Smooth muscle cell (in vitro differentiated cells): ENCODE measurements at regions not wholly inside any gene's neighbourhood (a gene's known extent, or its start where the extent isn't known, plus 50 kb on each side); places are given as distances from the start of the nearest gene placed in this dataset.

Experiments
- DNase-seq: peaks from one replicate; lab custom pipeline; 2025; ENCODE audit not compliant: unreplicated experiment; lab: John Stamatoyannopoulos, UW
- H2AFZ ChIP-seq: fragments of 200-600 bp; sonication (generic); 2 replicates; pipeline ENCODE4 v1.6.0; 2016; ENCODE audit warnings: antibody characterized with exemption, low read depth, mild to moderate bottlenecking
- H3F3A ChIP-seq: fragments of 200-600 bp; sonication (generic); 2 replicates; pipeline ENCODE4 v1.6.0; 2017; ENCODE audit warnings: antibody characterized with exemption, low read depth
- H3K27ac ChIP-seq: fragments of 200-600 bp; sonication (generic); 2 replicates; pipeline ENCODE4 v1.5.1; 2016; ENCODE audit warnings: low read depth, mild to moderate bottlenecking
- H3K27me3 ChIP-seq: fragments of 200-600 bp; sonication (generic); 2 replicates; pipeline ENCODE4 v1.6.1; 2016; ENCODE audit warnings: low read depth, mild to moderate bottlenecking
- H3K36me3 ChIP-seq: fragments of 200-600 bp; sonication (generic); 2 replicates; pipeline ENCODE4 v1.5.1; 2016; ENCODE audit warnings: low read depth
- H3K4me1 ChIP-seq: fragments of 200-600 bp; sonication (generic); 2 replicates; pipeline ENCODE4 v1.5.1; 2016; ENCODE audit warnings: low read depth
- H3K4me2 ChIP-seq: fragments of 200-600 bp; sonication (generic); 2 replicates; pipeline ENCODE4 v1.6.0; 2016; ENCODE audit warnings: mild to moderate bottlenecking
- H3K4me3 ChIP-seq: fragments of 200-600 bp; sonication (generic); 2 replicates; pipeline ENCODE4 v1.5.1; 2016; ENCODE audit warnings: mild to moderate bottlenecking
- H3K79me2 ChIP-seq: fragments of 200-600 bp; sonication (generic); 2 replicates; pipeline ENCODE4 v1.6.0; 2016; ENCODE audit warnings: low read depth, mild to moderate bottlenecking
- H3K9ac ChIP-seq: fragments of 200-600 bp; sonication (generic); 2 replicates; pipeline ENCODE4 v1.6.0; 2016; ENCODE audit warnings: low read depth
- H3K9me3 ChIP-seq: fragments of 200-600 bp; sonication (generic); replicated peaks from 2 replicates; pipeline ENCODE4 v1.5.1; 2016; ENCODE audit warnings: low read depth
- H4K20me1 ChIP-seq: fragments of 200-600 bp; sonication (generic); 2 replicates; pipeline ENCODE4 v1.6.0; 2016; ENCODE audit warnings: low read depth
- WGBS: methylation state at CpG from one replicate; pipeline ENCODE4 v1.1.7; 2016; ENCODE audit warnings: low lambda C conversion rate; 5-methylcytosine and 5-hydroxymethylcytosine counted together
- TF ChIP-seq, protein P1 (sequence below): fragments of 200-600 bp; sonication (generic); IDR thresholded peaks from 2 replicates; pipeline ENCODE4 v1.5.1; 2017; ENCODE audit warnings: borderline replicate concordance, mild to moderate bottlenecking, antibody characterized with exemption; ENCODE audit not compliant: insufficient read depth, poor library complexity, severe bottlenecking

DNA sequence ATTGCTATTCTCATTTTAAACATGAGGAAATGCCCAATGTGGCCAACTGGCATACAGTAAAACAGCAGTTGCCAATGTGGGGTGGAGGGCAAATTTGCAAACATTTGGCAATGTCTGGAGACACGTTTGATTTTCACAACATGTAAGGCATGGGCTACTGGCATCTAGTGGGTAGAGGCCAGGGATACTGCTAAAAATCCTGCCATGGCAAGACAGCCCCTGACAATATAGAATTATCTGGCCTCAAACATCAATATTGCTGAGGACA is 168.6 kb downstream of the KCNE4 start:
- Histone ChIP-seq H3K9ac (no peak overlapping the region), H3K4me3 (no peak overlapping the region), H3K4me1 (peaks cover 2% of the 10 kb centered on the region), H3F3A (peaks cover 3% of the 10 kb centered on the region), H3K9me3 (no peaks in the 10 kb centered on the region), H3K4me2 (no peak overlapping the region), H3K79me2 (no peaks in the 10 kb centered on the region), H3K27me3 (no peaks in the 10 kb centered on the region), H2AFZ (no peak overlapping the region), H3K36me3 (no peaks in the 10 kb centered on the region), H3K27ac (no peak overlapping the region), H4K20me1 (no peaks in the 10 kb centered on the region)
- TF ChIP-seq, protein P1, sequence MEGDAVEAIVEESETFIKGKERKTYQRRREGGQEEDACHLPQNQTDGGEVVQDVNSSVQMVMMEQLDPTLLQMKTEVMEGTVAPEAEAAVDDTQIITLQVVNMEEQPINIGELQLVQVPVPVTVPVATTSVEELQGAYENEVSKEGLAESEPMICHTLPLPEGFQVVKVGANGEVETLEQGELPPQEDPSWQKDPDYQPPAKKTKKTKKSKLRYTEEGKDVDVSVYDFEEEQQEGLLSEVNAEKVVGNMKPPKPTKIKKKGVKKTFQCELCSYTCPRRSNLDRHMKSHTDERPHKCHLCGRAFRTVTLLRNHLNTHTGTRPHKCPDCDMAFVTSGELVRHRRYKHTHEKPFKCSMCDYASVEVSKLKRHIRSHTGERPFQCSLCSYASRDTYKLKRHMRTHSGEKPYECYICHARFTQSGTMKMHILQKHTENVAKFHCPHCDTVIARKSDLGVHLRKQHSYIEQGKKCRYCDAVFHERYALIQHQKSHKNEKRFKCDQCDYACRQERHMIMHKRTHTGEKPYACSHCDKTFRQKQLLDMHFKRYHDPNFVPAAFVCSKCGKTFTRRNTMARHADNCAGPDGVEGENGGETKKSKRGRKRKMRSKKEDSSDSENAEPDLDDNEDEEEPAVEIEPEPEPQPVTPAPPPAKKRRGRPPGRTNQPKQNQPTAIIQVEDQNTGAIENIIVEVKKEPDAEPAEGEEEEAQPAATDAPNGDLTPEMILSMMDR = no peak
- 96% methylated on average over 1 of the region's 1 CpG for WGBS
- DNase-seq = no peak

- Histone ChIP-seq H4K20me1 (no peaks in the 10 kb centered on the region), H3K27me3 (no peaks in the 10 kb centered on the region), H3K27ac (no peak overlapping the region), H2AFZ (no peak overlapping the region), H3K79me2 (no peaks in the 10 kb centered on the region), H3F3A (no peaks in the 10 kb centered on the region), H3K9ac (no peak overlapping the region), H3K36me3 (no peaks in the 10 kb centered on the region), H3K9me3 (no peaks in the 10 kb centered on the region), H3K4me1 (no peaks in the 10 kb centered on the region), H3K4me3 (no peak overlapping the region), H3K4me2 (no peak overlapping the region)
- no peak for DNase-seq
- TF ChIP-seq, protein P1 = no peak
- WGBS = 77% methylated on average over 4 of the region's 4 CpGs
Observed at GRCh38 chr2:223221139-223221835, 169.3 kb downstream of the KCNE4 start.

- H4K20me1 ChIP-seq = no peaks in the 10 kb centered on the region
- H3K9me3 ChIP-seq = no peaks in the 10 kb centered on the region
- H3K4me1 ChIP-seq = no peaks in the 10 kb centered on the region
- H3F3A ChIP-seq = no peaks in the 10 kb centered on the region
- no peaks in the 10 kb centered on the region for H3K79me2 ChIP-seq
- H2AFZ ChIP-seq = no peak overlapping the region
- H3K27ac ChIP-seq = no peak overlapping the region
- H3K4me2 ChIP-seq = no peak overlapping the region
- no peak overlapping the region for H3K4me3 ChIP-seq
- DNase-seq = no peak
- WGBS = 75% methylated on average over 2 of the region's 2 CpGs
- H3K27me3 ChIP-seq = no peaks in the 10 kb centered on the region
- TF ChIP-seq, protein P1 = no peak
- H3K36me3 ChIP-seq = no peaks in the 10 kb centered on the region
- no peak overlapping the region for H3K9ac ChIP-seq
Observed at GRCh38 chr2:223222397-223222796, 170.4 kb downstream of the KCNE4 start.

DNA sequence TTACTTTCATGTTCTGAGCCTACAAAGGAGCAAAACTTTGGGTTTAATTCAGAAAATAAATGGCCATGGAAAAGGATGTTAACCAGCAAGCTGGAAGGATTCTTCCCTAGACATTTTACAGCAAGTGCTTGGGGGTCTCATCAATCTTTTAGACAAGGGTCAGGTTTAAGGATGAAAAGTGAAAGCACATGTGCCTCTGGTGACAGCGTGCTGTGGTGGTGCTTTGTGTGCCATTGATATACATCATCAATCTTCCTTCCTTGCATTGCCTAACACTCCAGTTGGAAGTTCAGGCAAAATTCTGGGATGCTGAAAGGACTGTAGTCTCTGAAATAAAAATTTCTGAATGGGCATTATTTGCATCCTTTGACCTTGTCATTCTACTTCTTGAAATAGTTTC is 171.2 kb downstream of the KCNE4 start:
- Histone ChIP-seq H3K4me3 (no peak overlapping the region), H3F3A (no peaks in the 10 kb centered on the region), H3K27ac (no peak overlapping the region), H4K20me1 (no peaks in the 10 kb centered on the region), H3K4me2 (no peak overlapping the region), H2AFZ (no peak overlapping the region), H3K4me1 (no peaks in the 10 kb centered on the region), H3K27me3 (no peaks in the 10 kb centered on the region), H3K79me2 (no peaks in the 10 kb centered on the region), H3K36me3 (no peaks in the 10 kb centered on the region), H3K9ac (no peak overlapping the region), H3K9me3 (no peaks in the 10 kb centered on the region)
- TF ChIP-seq, protein P1 = no peak
- 83% methylated on average over 1 of the region's 1 CpG for WGBS
- DNase-seq = no peak
